ENCODE measurements at regions not wholly inside any gene's neighbourhood (a gene's known extent, or its start where the extent isn't known, plus 50 kb on each side); places are given as distances from the start of the nearest gene placed in this dataset.

DNA sequence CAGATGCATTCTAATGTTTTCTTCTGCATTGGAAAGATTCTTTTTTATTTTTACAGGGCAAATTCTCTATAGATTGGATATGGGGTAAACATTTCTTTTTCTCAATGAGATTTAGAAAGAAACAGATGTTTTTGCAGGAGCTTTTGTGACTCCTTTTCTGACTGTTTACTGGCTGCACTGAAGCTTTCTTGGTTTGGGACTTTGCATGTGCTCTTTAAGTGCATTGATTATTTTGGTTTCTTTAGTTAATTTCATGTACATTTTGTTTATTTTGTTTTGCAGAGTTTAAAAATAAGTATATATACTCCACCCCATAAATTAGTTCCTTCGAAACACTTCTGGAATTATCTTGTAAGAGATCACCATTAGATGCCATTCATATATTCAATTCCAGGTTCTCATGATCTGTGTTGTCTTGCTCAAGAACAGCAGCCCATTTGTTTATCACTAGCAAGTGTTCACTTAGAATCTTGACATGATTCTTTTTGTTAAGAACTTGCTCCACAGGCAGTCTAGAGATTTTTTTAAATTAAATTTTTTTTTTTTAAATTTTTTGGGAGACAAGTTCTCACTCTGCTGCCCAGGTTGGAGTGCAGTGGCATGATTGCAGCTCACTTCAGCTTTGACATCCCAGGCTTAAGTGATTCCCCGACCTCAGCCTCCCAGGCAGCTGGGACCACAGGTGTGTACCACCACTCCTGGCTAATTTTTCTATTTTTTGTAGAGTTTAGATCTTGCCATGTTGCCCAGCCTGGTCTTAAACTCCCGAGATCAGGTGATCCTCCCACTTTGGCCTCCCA lies 233.7 kb downstream of the MYCN start:
- DNase-seq: no peak

- no peak for DNase-seq
These were observed 232.2 kb downstream of the MYCN start for GRCh38 chr2:16172324-16173175.

DNA sequence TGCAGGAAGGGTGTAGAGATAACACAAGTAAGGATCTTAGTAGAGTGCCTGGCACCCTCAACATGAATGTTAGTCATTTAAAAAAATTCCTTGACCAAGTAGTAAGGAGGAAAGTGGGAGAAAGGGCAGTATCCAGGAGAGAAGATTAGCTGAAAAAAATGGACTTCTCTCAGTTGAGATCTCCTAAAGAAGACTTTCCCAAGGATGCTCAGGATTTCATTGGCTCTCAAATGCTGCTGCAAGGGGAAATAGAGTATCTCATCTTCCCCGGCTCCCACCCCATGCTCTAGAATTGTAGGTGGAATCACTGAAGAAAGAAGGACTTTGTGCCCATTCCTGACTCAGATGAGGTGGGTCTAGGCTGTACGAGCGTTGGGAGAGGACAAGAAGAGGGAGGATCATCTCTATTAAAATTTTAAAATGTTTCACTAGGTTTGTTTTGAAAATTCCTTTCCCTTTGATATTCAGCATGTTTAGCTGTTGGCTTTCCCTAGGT lies 231.1 kb downstream of the MYCN start:
- DNase-seq: no peak

DNA sequence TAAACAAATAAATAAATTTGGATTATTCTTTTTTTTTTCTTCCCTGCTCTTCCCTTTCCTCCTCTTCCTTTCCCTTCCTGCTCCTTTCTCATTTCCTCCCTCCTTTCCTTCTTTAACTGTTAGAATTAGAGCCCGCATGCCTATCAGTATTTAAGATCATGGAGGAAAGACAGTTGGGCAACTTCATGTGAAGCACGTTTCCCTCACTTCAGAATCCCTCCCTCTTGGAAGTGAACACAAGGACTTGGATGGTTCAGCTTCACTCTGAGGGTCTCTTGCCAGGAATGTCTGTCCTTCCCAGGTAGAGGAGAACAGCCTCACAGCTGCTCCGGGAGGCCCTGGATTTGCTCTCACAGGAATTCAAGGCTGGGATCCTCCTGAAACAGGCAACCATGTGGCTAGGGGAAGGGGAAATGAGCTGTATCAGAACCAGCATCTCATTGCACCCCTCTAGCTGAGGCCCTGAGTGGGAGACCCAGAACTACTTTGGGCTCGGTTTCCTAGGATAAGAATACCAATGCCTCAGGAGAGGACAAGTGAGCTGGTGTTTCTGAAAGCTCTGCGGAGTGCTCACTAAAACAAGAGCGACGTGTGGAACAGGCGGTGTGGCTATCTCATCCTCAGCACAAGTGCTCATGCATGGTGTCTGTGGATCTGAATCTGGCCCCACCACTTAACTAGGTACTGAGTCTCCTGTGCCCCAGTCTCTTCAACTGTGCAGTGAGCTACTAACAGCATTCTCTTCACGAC lies 230.5 kb downstream of the MYCN start:
- no peak for DNase-seq

DNA sequence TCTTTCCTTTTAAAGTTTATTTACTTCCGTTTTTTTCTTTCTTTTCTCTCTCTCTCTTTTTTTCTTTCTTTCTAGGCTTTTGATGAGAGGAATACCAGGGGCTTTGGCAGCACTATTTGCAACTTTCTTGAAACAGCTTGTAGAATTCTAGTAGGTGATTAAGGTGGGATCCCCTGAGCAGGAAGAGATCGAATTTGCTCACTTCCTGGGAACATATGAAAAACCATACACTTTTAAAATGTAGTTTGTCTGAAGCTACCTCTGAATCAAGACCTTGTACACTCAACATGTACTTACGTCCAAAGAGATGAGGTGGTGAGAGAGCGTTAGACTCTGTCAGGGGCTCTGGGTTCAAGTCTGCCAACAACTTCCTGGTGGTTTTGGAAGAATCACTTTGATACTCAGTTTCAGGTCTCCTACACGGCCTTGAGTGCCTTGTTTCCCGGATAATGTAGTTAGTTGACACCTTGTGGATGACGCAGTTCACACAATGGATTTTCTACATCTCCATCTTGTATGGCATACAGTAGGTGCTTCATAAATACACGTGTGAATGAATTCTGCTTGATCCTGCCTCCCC lies 229.1 kb downstream of the MYCN start:
- DNase-seq: no peak

GRCh38 chr2:16168506-16169264 lies 228.3 kb downstream of the MYCN start:
- DNase-seq: no peak

DNA sequence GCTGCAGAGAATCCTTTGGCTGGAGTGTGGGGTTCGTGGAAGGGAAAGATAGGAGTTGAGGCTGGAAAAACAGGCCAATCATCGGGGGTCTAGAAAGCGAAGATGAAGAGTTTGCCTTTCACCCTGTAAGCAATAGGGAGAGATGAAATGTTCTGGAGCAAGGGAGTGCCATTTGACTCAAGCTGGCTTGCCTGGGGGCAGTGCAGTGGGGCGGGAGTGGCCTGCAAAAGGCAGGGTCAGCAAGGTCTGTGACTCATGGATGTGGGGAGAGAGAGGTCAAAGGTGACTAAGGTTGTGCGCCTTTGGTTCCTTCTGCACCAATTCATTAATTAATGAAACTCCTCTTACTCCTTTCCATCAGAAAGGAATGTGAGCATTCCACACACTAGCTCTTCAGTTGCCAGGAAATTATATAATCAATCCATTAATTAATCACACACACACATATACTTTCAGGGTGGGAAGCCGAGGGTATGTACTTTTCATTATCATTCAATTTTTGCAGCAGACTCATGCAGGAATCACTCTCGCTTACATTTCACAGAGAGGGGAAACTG lies 227.6 kb downstream of the MYCN start:
- DNase-seq: no peak

- DNase-seq: no peak
These were observed 227.1 kb downstream of the MYCN start for GRCh38 chr2:16167451-16167861.

DNA sequence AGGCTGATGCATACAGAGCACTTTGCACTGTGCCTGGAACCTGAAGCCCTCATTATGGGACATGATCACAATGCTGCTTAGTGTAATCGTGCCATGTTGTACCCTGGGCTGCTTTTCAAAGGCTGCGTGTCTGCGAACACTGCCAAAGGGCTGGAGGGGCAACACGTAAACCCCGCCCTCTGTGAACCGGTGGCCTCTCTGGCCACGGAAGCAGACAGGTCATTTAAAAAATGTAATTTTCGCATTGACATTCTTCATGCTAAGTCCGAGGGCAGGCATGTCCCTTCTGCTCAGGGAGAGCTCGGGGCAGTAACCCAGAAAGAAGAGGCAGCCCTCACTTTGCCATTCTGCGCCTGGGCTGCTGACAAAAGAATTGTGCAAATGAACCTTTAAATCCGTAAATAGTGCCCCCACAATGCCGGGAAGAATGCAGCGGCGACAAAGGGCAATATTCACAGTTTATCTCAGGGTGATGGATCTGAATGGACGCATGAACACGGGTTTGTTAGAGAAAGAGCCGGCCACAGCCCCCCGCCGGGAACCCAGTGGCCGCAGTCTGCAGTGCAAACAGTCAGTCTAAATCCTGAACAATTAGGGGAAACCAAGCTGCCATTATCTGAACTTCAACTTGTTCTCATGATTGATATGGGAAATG lies 226.1 kb downstream of the MYCN start:
- DNase-seq: no peak

DNA sequence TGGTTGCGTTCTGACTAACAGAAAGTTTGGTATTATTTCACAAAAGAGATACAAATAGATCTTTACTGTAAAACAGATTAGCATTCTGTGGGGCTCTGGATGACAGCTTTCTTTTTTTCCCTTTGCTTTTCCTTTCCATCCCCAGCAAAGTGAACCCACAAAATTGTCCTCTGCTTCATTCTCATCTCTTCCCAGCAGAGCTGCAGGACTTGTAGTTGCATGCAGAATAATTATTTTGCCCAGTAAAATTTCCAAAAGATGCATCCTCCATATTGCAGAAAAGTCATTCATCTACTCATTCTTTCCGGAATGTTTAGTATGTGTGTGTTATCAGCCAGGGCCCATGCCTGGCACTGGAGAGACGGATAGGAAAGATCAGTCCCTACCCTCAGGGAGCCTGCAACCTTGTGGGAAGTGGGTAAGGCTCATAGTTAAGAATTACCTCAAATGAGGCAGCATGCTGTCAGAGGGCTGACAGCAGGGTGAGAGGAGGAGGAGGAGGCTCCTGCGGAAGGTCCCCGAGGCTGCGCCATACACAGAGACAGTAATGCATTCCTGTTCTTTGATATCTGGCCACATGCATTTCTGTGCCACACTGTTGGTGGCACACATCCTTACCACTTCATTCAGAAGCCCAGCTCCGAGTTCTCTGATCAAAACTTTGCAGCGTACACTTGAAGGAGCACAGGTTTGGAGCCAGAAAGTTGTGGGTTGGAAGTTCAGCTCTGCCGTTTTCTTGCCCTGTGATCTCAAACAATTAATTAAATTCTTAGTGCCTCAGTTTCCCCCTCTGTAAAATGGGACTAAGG lies 225.4 kb downstream of the MYCN start:
- DNase-seq: no peak

DNA sequence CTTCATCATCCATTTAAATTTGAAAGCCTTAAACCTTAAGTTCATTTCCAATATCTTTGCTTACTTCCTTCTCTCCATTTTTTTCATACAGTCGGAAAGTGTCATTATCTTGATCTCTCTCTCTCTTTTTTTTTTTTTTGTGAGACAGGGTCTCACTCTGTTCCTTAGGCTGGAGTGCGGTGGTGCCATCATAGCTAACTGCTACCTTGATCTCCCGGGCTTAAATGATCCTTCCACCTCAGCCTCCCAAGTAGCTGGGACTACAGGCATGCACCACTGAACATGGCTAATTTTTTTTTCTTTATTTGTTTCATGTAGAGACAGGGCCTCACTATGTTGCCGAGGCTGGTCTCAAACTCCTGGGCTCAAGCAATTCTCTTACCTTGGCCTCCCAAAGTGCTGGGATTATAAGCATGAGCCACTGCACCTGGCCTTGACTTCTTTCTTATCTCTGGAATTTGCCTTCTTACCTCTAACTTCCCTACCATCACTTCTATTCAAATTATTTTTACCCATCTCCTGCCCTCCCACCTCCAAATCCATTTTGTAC lies 222.2 kb downstream of the MYCN start:
- no peak for DNase-seq

DNA sequence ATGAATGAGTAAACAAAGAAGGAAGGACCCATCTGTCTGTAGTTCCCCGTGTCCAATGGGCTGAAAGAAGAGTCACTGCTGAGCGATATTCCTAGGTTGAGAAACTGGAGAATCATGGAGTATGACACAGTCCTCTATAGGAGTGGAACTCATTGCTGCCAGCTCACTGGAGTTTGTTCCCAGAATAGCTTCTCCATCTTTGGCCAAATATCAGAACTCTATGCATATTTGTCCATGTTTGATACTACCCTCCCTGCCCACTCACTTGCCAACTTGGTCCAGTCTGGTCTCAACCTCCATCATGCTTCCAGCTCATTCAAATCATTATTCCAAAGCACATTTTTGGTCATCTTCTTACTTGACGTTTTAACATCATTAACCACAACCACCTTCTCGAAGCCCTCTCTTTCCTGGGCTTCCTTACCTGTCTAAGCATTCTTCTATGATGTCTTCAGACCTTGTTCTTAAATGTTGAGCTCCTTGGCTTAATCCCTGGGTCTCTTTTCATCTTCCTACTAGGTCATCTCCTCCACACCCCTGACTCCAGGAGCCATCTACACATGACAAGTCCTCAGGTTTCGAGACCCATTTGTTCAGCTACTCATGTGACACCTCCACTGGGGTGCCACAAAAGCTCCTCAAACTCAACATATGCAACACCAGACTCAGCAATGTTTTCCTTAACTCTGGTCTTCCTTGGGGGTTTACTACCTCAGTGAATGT lies 221.6 kb downstream of the MYCN start:
- DNase-seq: no peak

DNA sequence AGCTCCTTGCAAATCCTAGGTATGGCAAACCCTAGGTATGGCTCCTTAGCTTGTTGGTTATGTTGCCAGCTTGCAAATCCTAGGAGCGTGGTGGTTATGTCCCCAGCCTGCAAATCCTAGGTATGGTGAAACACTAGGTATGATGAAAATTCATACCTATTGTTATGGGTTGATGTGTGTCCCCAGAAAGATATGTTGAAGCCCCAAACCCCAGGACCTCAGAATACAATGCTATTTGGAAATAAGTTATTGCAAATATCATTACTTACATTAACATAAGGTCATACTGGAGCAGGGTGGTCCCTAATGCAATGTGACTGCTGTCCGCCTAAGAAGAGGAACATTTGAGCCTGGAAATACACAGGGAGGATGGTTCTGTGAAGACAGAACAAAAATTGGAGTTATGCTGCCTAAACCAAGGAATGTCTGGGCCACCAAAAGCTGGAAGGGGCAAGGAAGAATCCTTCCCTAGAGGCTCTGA lies 220.8 kb downstream of the MYCN start:
- no peak for DNase-seq

- no peak for DNase-seq
These were observed 220.1 kb downstream of the MYCN start for GRCh38 chr2:16160281-16161084.

- DNase-seq: no peak
These were observed 216.1 kb downstream of the MYCN start for GRCh38 chr2:16156411-16156810.

- DNase-seq: no peak
These were observed 215.4 kb downstream of the MYCN start for GRCh38 chr2:16155766-16156165.

- peak; percentile 23 for DNase-seq
These were observed 215.0 kb downstream of the MYCN start for GRCh38 chr2:16155366-16155765.
